K562 (cell line): ENCODE measurements at regions not wholly inside any gene's neighbourhood (a gene's known extent, or its start where the extent isn't known, plus 50 kb on each side); places are given as distances from the start of the nearest gene placed in this dataset.

ENCODE experiments used
- ATAC-seq: fragments of 200-7000 bp; cut with Tn5 transposase; 3 replicates; pipeline ENCODE4 v1.9.1; 2020; ENCODE audit warnings: moderate library complexity
- BruUV-seq: library from RNA; stranded (reverse); fragments of 400-500 nt; replicated peaks from 2 replicates; lab custom pipeline; 2021; lab: Mats Ljungman, UMichigan
- CTCF ChIA-PET: fragments of 300-600 bp; formaldehyde crosslinking; extraction: SDS; loops from one replicate; lab custom pipeline; 2021; ENCODE audit warnings: low intra/inter-chr PET ratio; lab: Yijun Ruan, JAX
- POLR2A ChIA-PET: fragments of 300-600, 350-650 bp; sonication (Branson Sonifier 250); formaldehyde crosslinking; extraction: SDS; loops from one replicate; lab custom pipeline; 2021; ENCODE audit warnings: antibody characterized with exemption, inconsistent platforms; lab: Yijun Ruan, JAX
- DNase-seq, 4 experiments: peaks; one replicate each; pipeline versions ENCODE4 v3.0.0 to v3.0.0-alpha.2; 2011 to 2018; ENCODE audit warnings: low spot score in 3 of 4, mixed read lengths in 3 of 4; ENCODE audit errors: extremely low read depth in 1 of 4
- FAIRE-seq: peaks from 2 replicates; lab custom pipeline; 2011; peaks lifted over from hg19 to GRCh38; lab: Jason Lieb, UNC
- H2AFZ ChIP-seq: 2 replicates; pipeline ENCODE4 v1.6.0; 2011; ENCODE audit warnings: low read depth, low read length, control low read depth, inconsistent platforms
- H3K27ac ChIP-seq: fragments of 200-600 bp; 3 replicates; pipeline ENCODE4 v1.8.0; 2011; ENCODE audit warnings: low read depth, mild to moderate bottlenecking, control low read depth, inconsistent platforms, low read length, moderate library complexity, mixed read lengths; ENCODE audit errors: extremely low read depth
- H3K27me3 ChIP-seq, 2 experiments: fragments of 300-600 bp in 1 of 2; 2 replicates in 1 of 2; 3 replicates in 1 of 2; pipeline versions ENCODE4 v1.6.0 to v1.8.0; 2011; ENCODE audit warnings: inconsistent platforms in 2 of 2, low read length in 2 of 2, mild to moderate bottlenecking in 1 of 2, mixed read lengths in 1 of 2, moderate library complexity in 1 of 2; ENCODE audit not compliant: control insufficient read depth in 2 of 2, insufficient read depth in 2 of 2
- H3K36me3 ChIP-seq: fragments of 300-600 bp; 3 replicates; pipeline ENCODE4 v1.8.0; 2011; ENCODE audit warnings: mild to moderate bottlenecking, low read length, inconsistent platforms; ENCODE audit not compliant: control insufficient read depth, insufficient read depth
- H3K4me1 ChIP-seq, 2 experiments: fragments of 200-600 bp in 1 of 2; replicated peaks in 1 of 2; 2 replicates in 1 of 2; 3 replicates in 1 of 2; pipeline versions ENCODE4 v1.5.1 to v1.8.0; 2011; ENCODE audit warnings: inconsistent platforms in 2 of 2, low read length in 2 of 2, mild to moderate bottlenecking in 1 of 2, mixed read lengths in 1 of 2, moderate library complexity in 1 of 2; ENCODE audit not compliant: control insufficient read depth in 2 of 2, insufficient read depth in 2 of 2
- H3K4me2 ChIP-seq: 2 replicates; pipeline ENCODE4 v1.6.1; 2011; ENCODE audit warnings: low read length, control low read depth, inconsistent platforms, mixed read lengths; ENCODE audit not compliant: insufficient read depth
- H3K4me3 ChIP-seq: fragments of 200-600 bp; sonication (generic), shearing (Covaris generic); 2 replicates; pipeline ENCODE4 v1.5.1; 2016; ENCODE audit warnings: control low read depth, inconsistent platforms
- H3K79me2 ChIP-seq: fragments of 200-600 bp; 3 replicates; pipeline ENCODE4 v1.8.0; 2011; ENCODE audit warnings: low read length, inconsistent platforms; ENCODE audit not compliant: control insufficient read depth, insufficient read depth
- H3K9ac ChIP-seq, 2 experiments: 2 replicates each; pipeline versions ENCODE4 v1.6.0 to v1.6.1; 2011; ENCODE audit warnings: low read depth in 2 of 2, low read length in 2 of 2, control low read depth in 1 of 2, inconsistent platforms in 1 of 2, mild to moderate bottlenecking in 1 of 2, mixed read lengths in 1 of 2; ENCODE audit not compliant: insufficient read depth in 1 of 2
- H3K9me1 ChIP-seq: one replicate; pipeline ENCODE4 v1.6.0; 2011; ENCODE audit warnings: inconsistent platforms, mild to moderate bottlenecking, low read length, moderate library complexity; ENCODE audit not compliant: control insufficient read depth, insufficient read depth
- H3K9me3 ChIP-seq: replicated peaks from 2 replicates; pipeline ENCODE4 v1.5.1; 2011; ENCODE audit warnings: low read depth, low read length, inconsistent platforms; ENCODE audit not compliant: control insufficient read depth, insufficient read depth
- H4K20me1 ChIP-seq: replicated peaks from 2 replicates; pipeline ENCODE4 v1.6.1; 2011; ENCODE audit warnings: low read length, inconsistent platforms, mixed read lengths; ENCODE audit not compliant: control insufficient read depth, insufficient read depth
- ARID1B ChIP-seq: fragments of 450-650 bp; IDR thresholded peaks from 2 replicates; pipeline ENCODE4 v1.6.1; 2016; ENCODE audit warnings: antibody characterized with exemption, mild to moderate bottlenecking, inconsistent platforms
- CBFA2T3 ChIP-seq: fragments of 450-650 bp; IDR thresholded peaks from 2 replicates; pipeline ENCODE4 v1.6.1; 2017
- IFI16 ChIP-seq: fragments of 250-450 bp; sonication (Bioruptor Pico); IDR thresholded peaks from 2 replicates; pipeline ENCODE4 v2.1.2; 2022; ENCODE audit warnings: mild to moderate bottlenecking, inconsistent platforms
- MIER1 ChIP-seq: fragments of 450-650 bp; IDR thresholded peaks from 2 replicates; pipeline ENCODE4 v1.6.1; 2016; ENCODE audit warnings: antibody characterized with exemption, mild to moderate bottlenecking, low read depth
- SMAD2 ChIP-seq: fragments of 150-350 bp; IDR thresholded peaks from 2 replicates; pipeline ENCODE4 v1.6.1; 2014; ENCODE audit warnings: low read depth, mild to moderate bottlenecking, low read length
- ZBTB1 ChIP-seq: sonication (generic); formaldehyde crosslinking; IDR thresholded peaks from 2 replicates; pipeline ENCODE4 v1.8.1; 2023; ENCODE audit warnings: missing genetic modification reagents, low read depth, mild to moderate bottlenecking, borderline replicate concordance
- ZNF551 ChIP-seq: fragments of 250-450 bp; sonication (Bioruptor Pico); IDR thresholded peaks from 2 replicates; pipeline ENCODE4 v1.5.0; 2021; ENCODE audit warnings: mild to moderate bottlenecking, moderate library complexity
- ZNF668 ChIP-seq: fragments of 250-450 bp; sonication (Bioruptor Pico); IDR thresholded peaks from 2 replicates; pipeline ENCODE4 v1.8.0; 2022; ENCODE audit warnings: mild to moderate bottlenecking, inconsistent platforms
- ZNF699 ChIP-seq: fragments of 250-450 bp; sonication (Bioruptor Pico); IDR thresholded peaks from 2 replicates; pipeline ENCODE4 v1.8.0; 2021; ENCODE audit warnings: mild to moderate bottlenecking, moderate library complexity; ENCODE audit not compliant: insufficient replicate concordance
- ZNF830 ChIP-seq: fragments of 250-450 bp; sonication (Bioruptor Pico); IDR thresholded peaks from 2 replicates; pipeline ENCODE4 v1.5.0; 2021; ENCODE audit warnings: mild to moderate bottlenecking
- WGBS: fragments of 100-300 bp; shearing (Covaris generic); methylation state at CpG from one replicate; pipeline ENCODE4 v1.1.6; 2016; ENCODE audit warnings: low coverage, mixed read lengths; ENCODE audit not compliant: insufficient coverage; ENCODE audit errors: missing lambda C conversion rate; 5-methylcytosine and 5-hydroxymethylcytosine counted together
- in situ Hi-C: fragments of 300-500 bp; cut with MboI; formaldehyde crosslinking; loops from 4 replicates; pipeline ENCODE4 v1.15.0; 2018; ENCODE audit warnings: inconsistent platforms, mixed read lengths
- intact Hi-C: fragments of 100-400 bp; cut with micrococcal nuclease; formaldehyde crosslinking; loops from 2 replicates; pipeline ENCODE4 v1.14.2; 2022
- TF ChIP-seq, protein P1 (sequence below): sonication (generic); IDR thresholded peaks from 2 replicates; pipeline ENCODE4 v1.6.1; 2016

DNA sequence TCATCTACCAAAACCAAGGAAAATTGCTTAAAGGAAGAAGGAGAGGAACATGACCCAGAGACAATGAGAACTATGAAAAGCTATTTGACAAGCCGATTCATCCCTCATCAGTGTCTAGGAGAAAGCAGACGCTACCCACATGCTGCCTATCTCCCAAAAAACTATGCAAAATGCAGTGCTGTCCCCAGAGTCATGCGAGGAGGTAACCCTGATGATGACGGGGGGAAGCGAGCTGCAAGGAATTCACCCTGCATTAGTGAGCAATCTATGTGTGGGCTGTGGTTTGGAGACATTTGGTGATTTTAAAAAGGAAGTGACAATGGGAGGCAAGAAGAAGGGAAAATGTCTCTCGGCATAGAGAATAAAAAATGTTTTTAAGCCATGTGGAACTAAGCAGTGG lies 472.7 kb downstream of the CMPK2 start (continued):
- no peak for TF ChIP-seq ARID1B
- TF ChIP-seq CBFA2T3, result no peak

DNA sequence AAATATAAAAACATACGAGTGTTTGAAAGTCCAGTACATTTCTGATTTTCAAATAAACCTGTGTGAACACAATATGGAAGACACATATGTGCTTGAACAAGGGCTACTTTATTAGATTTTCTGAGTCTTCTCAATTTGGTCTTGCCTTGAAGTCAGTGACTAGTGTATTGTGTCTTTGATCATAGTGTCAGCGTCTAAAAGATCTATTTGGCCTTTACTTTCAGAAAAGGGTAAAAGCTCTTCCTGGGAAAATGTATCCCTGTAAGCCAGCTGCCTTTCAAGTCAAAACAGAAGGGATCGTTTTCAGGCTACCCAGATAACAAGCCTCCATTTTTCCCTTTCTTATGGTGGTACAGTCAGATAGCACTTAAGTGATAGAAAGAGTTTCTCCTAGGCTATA lies 471.9 kb downstream of the CMPK2 start:
- in situ Hi-C loops, result no loop called here
- Histone ChIP-seq H3K4me2 (no peak overlapping the region), H3K9ac (no peak overlapping the region), H3K4me1 (no peaks in the 10 kb centered on the region), H3K9me1 (no peaks in the 10 kb centered on the region), H3K79me2 (no peaks in the 10 kb centered on the region), H2AFZ (no peak overlapping the region), H3K9me3 (no peaks in the 10 kb centered on the region; the same call in 1 of the 2 replicates), H3K27me3 (no peaks in the 10 kb centered on the region), H3K36me3 (no peaks in the 10 kb centered on the region), H3K27ac (no peak overlapping the region), H3K4me3 (no peak overlapping the region), H4K20me1 (no peaks in the 10 kb centered on the region)
- TF ChIP-seq ZNF699 (CRISPR knock-in tag), result no peak
- TF ChIP-seq MIER1, result no peak
- TF ChIP-seq ZNF830, result no peak
- TF ChIP-seq ZNF551, result no peak
- TF ChIP-seq, protein P1, sequence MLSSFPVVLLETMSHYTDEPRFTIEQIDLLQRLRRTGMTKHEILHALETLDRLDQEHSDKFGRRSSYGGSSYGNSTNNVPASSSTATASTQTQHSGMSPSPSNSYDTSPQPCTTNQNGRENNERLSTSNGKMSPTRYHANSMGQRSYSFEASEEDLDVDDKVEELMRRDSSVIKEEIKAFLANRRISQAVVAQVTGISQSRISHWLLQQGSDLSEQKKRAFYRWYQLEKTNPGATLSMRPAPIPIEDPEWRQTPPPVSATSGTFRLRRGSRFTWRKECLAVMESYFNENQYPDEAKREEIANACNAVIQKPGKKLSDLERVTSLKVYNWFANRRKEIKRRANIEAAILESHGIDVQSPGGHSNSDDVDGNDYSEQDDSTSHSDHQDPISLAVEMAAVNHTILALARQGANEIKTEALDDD, result no peak
- TF ChIP-seq ZBTB1 (CRISPR knock-in tag), result no peak
- no peak for TF ChIP-seq ZNF668 (CRISPR knock-in tag)
- TF ChIP-seq SMAD2, result no peak
- no peak for TF ChIP-seq IFI16 (CRISPR knock-in tag)
- intact Hi-C loops, result no loop called here
- BruUV-seq, result no TSS peak
- ATAC-seq, result no peak
- no peak for FAIRE-seq
- WGBS, result 0% methylated on average over 3 of the region's 3 CpGs
- ChIA-PET CTCF (no interaction called here), POLR2A (no interaction called here)
- no peak for DNase-seq
